ENCODE measurements at regions not wholly inside any gene's neighbourhood (a gene's known extent, or its start where the extent isn't known, plus 50 kb on each side); places are given as distances from the start of the nearest gene placed in this dataset.

- no peak for TF ChIP-seq CTCF (IDR thresholded peaks at IDR 0.05; ENCODE audit: insufficient read depth, low read length)
- no peak for TF ChIP-seq GABPA (IDR thresholded peaks at IDR 0.05; ENCODE audit: low read depth)
- TF ChIP-seq REST (IDR thresholded peaks at IDR 0.05; ENCODE audit: insufficient replicate concordance, low read depth) = no peak
- no peak for TF ChIP-seq POLR2AphosphoS5 (IDR thresholded peaks at IDR 0.05; ENCODE audit: low read depth)
- TF ChIP-seq SPI1 (IDR thresholded peaks at IDR 0.05; ENCODE audit: borderline replicate concordance, low read depth) = no peak
Measured at GRCh38 chr3:176951144-176951543, 246.1 kb downstream of the TBL1XR1 start.
